H9 (cell line): ENCODE measurements at regions not wholly inside any gene's neighbourhood (a gene's known extent, or its start where the extent isn't known, plus 50 kb on each side); places are given as distances from the start of the nearest gene placed in this dataset.

Experiments
- DNase-seq: peaks from one replicate; pipeline ENCODE4 v3.0.0-alpha.2; 2017
- H2AFZ ChIP-seq: one replicate; pipeline ENCODE4 v1.6.1; 2013; ENCODE audit warnings: mild to moderate bottlenecking, low read length, control low read depth, moderate library complexity
- H2AK5ac ChIP-seq: 2 replicates; pipeline ENCODE4 v1.6.1; 2013; ENCODE audit warnings: low read length, control low read depth, mixed read lengths; ENCODE audit not compliant: insufficient read length
- H2BK120ac ChIP-seq: one replicate; pipeline ENCODE4 v1.6.1; 2013; ENCODE audit warnings: low read depth, mild to moderate bottlenecking, low read length, control low read depth, inconsistent platforms; ENCODE audit not compliant: poor library complexity, severe bottlenecking
- H2BK12ac ChIP-seq: 2 replicates; pipeline ENCODE4 v1.6.1; 2013; ENCODE audit warnings: low read length, control low read depth, mixed read lengths, low read depth; ENCODE audit not compliant: insufficient read length
- H2BK15ac ChIP-seq: 2 replicates; pipeline ENCODE4 v1.6.1; 2013; ENCODE audit warnings: low read depth, low read length, control low read depth
- H2BK20ac ChIP-seq: one replicate; pipeline ENCODE4 v1.6.1; 2013; ENCODE audit warnings: low read depth, mild to moderate bottlenecking, low read length, control low read depth, inconsistent platforms; ENCODE audit not compliant: poor library complexity, severe bottlenecking
- H2BK5ac ChIP-seq: 2 replicates; pipeline ENCODE4 v1.6.1; 2013; ENCODE audit warnings: low read length, control low read depth, mixed read lengths; ENCODE audit not compliant: insufficient read length
- H3K14ac ChIP-seq: 2 replicates; pipeline ENCODE4 v1.6.1; 2013; ENCODE audit warnings: low read length, control low read depth; ENCODE audit not compliant: insufficient read depth
- H3K18ac ChIP-seq: 2 replicates; pipeline ENCODE4 v1.6.1; 2013; ENCODE audit warnings: low read depth, mild to moderate bottlenecking, mixed read lengths, low read length, control low read depth; ENCODE audit not compliant: insufficient read length
- H3K23ac ChIP-seq: 2 replicates; pipeline ENCODE4 v1.6.1; 2013; ENCODE audit warnings: low read length, control low read depth, mixed read lengths, low read depth; ENCODE audit not compliant: insufficient read length
- H3K23me2 ChIP-seq: 2 replicates; pipeline ENCODE4 v1.6.1; 2013; ENCODE audit warnings: low read depth, mild to moderate bottlenecking, mixed read lengths, low read length, control low read depth; ENCODE audit not compliant: insufficient read length, poor library complexity, severe bottlenecking
- H3K27ac ChIP-seq: 2 replicates; pipeline ENCODE4 v1.5.1; 2013; ENCODE audit warnings: low read length, control low read depth, mixed read lengths, low read depth; ENCODE audit not compliant: insufficient read length
- H3K27me3 ChIP-seq: 2 replicates; pipeline ENCODE4 v1.6.1; 2013; ENCODE audit warnings: low read length, control low read depth, inconsistent platforms; ENCODE audit not compliant: insufficient read depth
- H3K4ac ChIP-seq: 2 replicates; pipeline ENCODE4 v1.6.1; 2013; ENCODE audit warnings: low read depth, mild to moderate bottlenecking, control low read depth, inconsistent platforms, low read length, moderate library complexity
- H3K4me1 ChIP-seq: 2 replicates; pipeline ENCODE4 v1.6.1; 2013; ENCODE audit warnings: low read length, control low read depth, inconsistent platforms; ENCODE audit not compliant: insufficient read depth
- H3K4me2 ChIP-seq: 2 replicates; pipeline ENCODE4 v1.6.1; 2013; ENCODE audit warnings: low read length, control low read depth, mixed read lengths; ENCODE audit not compliant: insufficient read length, insufficient read depth
- H3K56ac ChIP-seq: 2 replicates; pipeline ENCODE4 v1.6.1; 2013; ENCODE audit warnings: low read depth, mild to moderate bottlenecking, mixed read lengths, low read length, control low read depth; ENCODE audit not compliant: insufficient read length
- H3K79me1 ChIP-seq: 2 replicates; pipeline ENCODE4 v1.6.1; 2013; ENCODE audit warnings: low read depth, mild to moderate bottlenecking, moderate library complexity, low read length, control low read depth, inconsistent platforms; ENCODE audit not compliant: insufficient read depth, poor library complexity, severe bottlenecking
- H3K79me2 ChIP-seq: 2 replicates; pipeline ENCODE4 v1.6.1; 2013; ENCODE audit warnings: low read length, control low read depth, inconsistent platforms; ENCODE audit not compliant: insufficient read depth
- H3K9ac ChIP-seq: 2 replicates; pipeline ENCODE4 v1.6.1; 2013; ENCODE audit warnings: low read length, control low read depth, mixed read lengths; ENCODE audit not compliant: insufficient read length; ENCODE audit errors: extremely low read depth
- H3K9me3 ChIP-seq: one replicate; pipeline ENCODE4 v1.6.1; 2013; ENCODE audit warnings: low read depth, low read length, inconsistent platforms; ENCODE audit not compliant: control insufficient read depth
- H3T11ph ChIP-seq: one replicate; pipeline ENCODE4 v1.6.1; 2013; ENCODE audit warnings: mild to moderate bottlenecking, low read length, control low read depth, inconsistent platforms
- H4K20me1 ChIP-seq: one replicate; pipeline ENCODE4 v1.6.1; 2013; ENCODE audit not compliant: control insufficient read depth, insufficient read length, insufficient read depth
- H4K5ac ChIP-seq: 2 replicates; pipeline ENCODE4 v1.6.1; 2013; ENCODE audit warnings: low read depth, mild to moderate bottlenecking, mixed read lengths, low read length, control low read depth; ENCODE audit not compliant: insufficient read length
- H4K8ac ChIP-seq: replicated peaks from 2 replicates; pipeline ENCODE4 v1.6.1; 2013; ENCODE audit warnings: low read length, control low read depth, mixed read lengths, low read depth; ENCODE audit not compliant: insufficient read length
- H4K91ac ChIP-seq: 2 replicates; pipeline ENCODE4 v1.6.1; 2013; ENCODE audit warnings: low read depth, mild to moderate bottlenecking, moderate library complexity, mixed read lengths, low read length, control low read depth; ENCODE audit not compliant: insufficient read length
- H3K27ac Mint-ChIP-seq, 3 experiments: 2 replicates in 2 of 3; 3 replicates in 1 of 3; pipeline ENCODE4 v1.8.0; 2020 to 2021; ENCODE audit warnings: mixed read lengths in 3 of 3, mild to moderate bottlenecking in 1 of 3, moderate library complexity in 1 of 3
- H3K27me3 Mint-ChIP-seq: 2 replicates; pipeline ENCODE4 v1.8.0; 2021; ENCODE audit warnings: low read depth, mild to moderate bottlenecking, moderate library complexity, mixed read lengths
- H3K36me3 Mint-ChIP-seq, 3 experiments: 2 replicates in 2 of 3; 3 replicates in 1 of 3; pipeline ENCODE4 v1.8.0; 2020 to 2021; ENCODE audit warnings: low read depth in 3 of 3, mixed read lengths in 3 of 3; ENCODE audit not compliant: insufficient read depth in 1 of 3
- H3K4me1 Mint-ChIP-seq, 2 experiments: 2 replicates each; pipeline ENCODE4 v1.8.0; 2020; ENCODE audit warnings: mixed read lengths in 2 of 2
- H3K4me3 Mint-ChIP-seq, 2 experiments: 2 replicates in 1 of 2; 3 replicates in 1 of 2; pipeline ENCODE4 v1.8.0; 2020 to 2021; ENCODE audit warnings: mild to moderate bottlenecking in 2 of 2, mixed read lengths in 2 of 2, moderate library complexity in 1 of 2
- H3K9me3 Mint-ChIP-seq, 2 experiments: 2 replicates in 1 of 2; 3 replicates in 1 of 2; pipeline ENCODE4 v1.8.0; 2020; ENCODE audit warnings: mild to moderate bottlenecking in 2 of 2, mixed read lengths in 2 of 2, moderate library complexity in 1 of 2
- WGBS: extraction: QIAGEN DNeasy Blood & Tissue Kit; methylation state at CpG from one replicate; pipeline ENCODE4 v1.1.7; 2013; ENCODE audit warnings: missing lambda C conversion rate, low lambda C conversion rate, mixed read lengths; ENCODE audit not compliant: insufficient read length; ENCODE audit errors: extremely low coverage; 5-methylcytosine and 5-hydroxymethylcytosine counted together
- TF ChIP-seq, protein P1 (sequence below): fragments of 200-600 bp; sonication (generic); conservative IDR thresholded peaks from 3 replicates; pipeline ENCODE4 v1.8.0; 2021; ENCODE audit warnings: antibody characterized with exemption, mild to moderate bottlenecking

DNA sequence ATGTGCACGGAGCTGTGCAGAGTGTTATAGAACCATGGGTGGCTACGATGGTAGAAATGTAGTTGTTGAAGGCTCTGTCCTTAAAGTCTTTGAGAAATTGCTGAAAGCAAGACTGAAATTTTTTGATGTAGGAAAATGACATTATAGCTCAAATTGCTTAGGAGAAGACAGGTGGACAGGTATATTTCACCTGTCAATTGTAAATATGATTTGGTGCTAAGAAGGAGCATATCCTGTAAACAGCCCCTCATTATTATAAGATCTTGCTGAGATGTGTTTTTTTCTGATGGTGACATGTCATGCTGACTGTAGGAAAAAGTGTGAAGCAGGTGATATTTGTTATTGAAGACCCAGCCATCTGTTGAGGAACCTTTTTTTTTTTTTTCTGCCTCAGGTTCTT is 377.9 kb downstream of the PSAT1 start:
- Histone ChIP-seq H3K27ac (no peak overlapping the region), H3K18ac (no peak overlapping the region), H4K5ac (no peak overlapping the region), H3K9me3 (no peaks in the 10 kb centered on the region), H3K23me2 (no peaks in the 10 kb centered on the region), H3K9ac (no peak overlapping the region), H3K4me2 (no peak overlapping the region), H4K20me1 (no peaks in the 10 kb centered on the region), H3K79me2 (no peaks in the 10 kb centered on the region), H3K79me1 (no peaks in the 10 kb centered on the region), H2AFZ (no peak overlapping the region), H4K8ac (no peak overlapping the region), H3T11ph (no peak overlapping the region), H2BK120ac (no peak overlapping the region), H2BK20ac (no peak overlapping the region), H2BK15ac (no peak overlapping the region), H2BK12ac (no peak overlapping the region), H3K56ac (no peak overlapping the region), H3K4ac (no peak overlapping the region), H3K27me3 (no peaks in the 10 kb centered on the region), H2AK5ac (no peak overlapping the region), H3K14ac (no peak overlapping the region), H4K91ac (no peak overlapping the region), H3K23ac (no peak overlapping the region), H3K4me1 (peaks cover 3% of the 10 kb centered on the region; the same call in 1 of the 2 replicates), H2BK5ac (no peak overlapping the region)
- no peak overlapping the region for H3K27ac Mint-ChIP-seq
- peaks cover 10 to 13% of the 10 kb centered on the region in 2 experiments for H3K4me1 Mint-ChIP-seq
- H3K9me3 Mint-ChIP-seq = no peaks in the 10 kb centered on the region
- no CpG with 5 or more reads among the region's 2 CpGs for WGBS
- no peaks in the 10 kb centered on the region for H3K27me3 Mint-ChIP-seq
- no peak for DNase-seq
- H3K4me3 Mint-ChIP-seq = no peak overlapping the region
- TF ChIP-seq, protein P1, sequence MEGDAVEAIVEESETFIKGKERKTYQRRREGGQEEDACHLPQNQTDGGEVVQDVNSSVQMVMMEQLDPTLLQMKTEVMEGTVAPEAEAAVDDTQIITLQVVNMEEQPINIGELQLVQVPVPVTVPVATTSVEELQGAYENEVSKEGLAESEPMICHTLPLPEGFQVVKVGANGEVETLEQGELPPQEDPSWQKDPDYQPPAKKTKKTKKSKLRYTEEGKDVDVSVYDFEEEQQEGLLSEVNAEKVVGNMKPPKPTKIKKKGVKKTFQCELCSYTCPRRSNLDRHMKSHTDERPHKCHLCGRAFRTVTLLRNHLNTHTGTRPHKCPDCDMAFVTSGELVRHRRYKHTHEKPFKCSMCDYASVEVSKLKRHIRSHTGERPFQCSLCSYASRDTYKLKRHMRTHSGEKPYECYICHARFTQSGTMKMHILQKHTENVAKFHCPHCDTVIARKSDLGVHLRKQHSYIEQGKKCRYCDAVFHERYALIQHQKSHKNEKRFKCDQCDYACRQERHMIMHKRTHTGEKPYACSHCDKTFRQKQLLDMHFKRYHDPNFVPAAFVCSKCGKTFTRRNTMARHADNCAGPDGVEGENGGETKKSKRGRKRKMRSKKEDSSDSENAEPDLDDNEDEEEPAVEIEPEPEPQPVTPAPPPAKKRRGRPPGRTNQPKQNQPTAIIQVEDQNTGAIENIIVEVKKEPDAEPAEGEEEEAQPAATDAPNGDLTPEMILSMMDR = no peak
- H3K36me3 Mint-ChIP-seq = no peaks in the 10 kb centered on the region
